Cortex of kidney (tissue), 1 donor: ENCODE measurements at regions not wholly inside any gene's neighbourhood (a gene's known extent, or its start where the extent isn't known, plus 50 kb on each side); places are given as distances from the start of the nearest gene placed in this dataset.

ENCODE experiments used
- DNase-seq: peaks from one replicate; lab custom pipeline; 2025; lab: John Stamatoyannopoulos, UW

- no peak for DNase-seq
Observed at GRCh38 chr6:26216359-26216885, 129.2 kb downstream of the HFE start.

GRCh38 chr6:26216886-26217713 lies 129.9 kb downstream of the HFE start:
- DNase-seq: no peak

GRCh38 chr6:26217714-26218075 lies 130.5 kb downstream of the HFE start:
- DNase-seq: no peak

GRCh38 chr6:26218824-26219223 lies 131.6 kb downstream of the HFE start:
- no peak for DNase-seq

- no peak for DNase-seq
Observed at GRCh38 chr6:26220145-26220970, 133.1 kb downstream of the HFE start.

- DNase-seq: no peak
Observed at GRCh38 chr6:26221186-26221585, 134.0 kb downstream of the HFE start.

GRCh38 chr6:26222571-26222970 lies 135.3 kb downstream of the HFE start:
- DNase-seq: no peak

GRCh38 chr6:26223228-26223627 lies 136.0 kb downstream of the HFE start:
- no peak for DNase-seq

- DNase-seq: no peak
Observed at GRCh38 chr6:26223650-26224546, 136.7 kb downstream of the HFE start.

GRCh38 chr6:26224547-26224912 lies 137.3 kb downstream of the HFE start:
- DNase-seq: no peak

- DNase-seq: no peak
Observed at GRCh38 chr6:26224940-26225847, 138.0 kb downstream of the HFE start.

GRCh38 chr6:26225848-26226578 lies 138.8 kb downstream of the HFE start:
- no peak for DNase-seq

GRCh38 chr6:26226579-26226967 lies 138.4 kb upstream of the BTN3A2 start:
- DNase-seq: no peak

GRCh38 chr6:26230351-26230750 lies 134.6 kb upstream of the BTN3A2 start:
- no peak for DNase-seq

GRCh38 chr6:26231006-26231587 lies 133.9 kb upstream of the BTN3A2 start:
- no peak for DNase-seq

- DNase-seq: no peak
Observed at GRCh38 chr6:26232306-26232939, 132.6 kb upstream of the BTN3A2 start.

- DNase-seq: no peak
Observed at GRCh38 chr6:26232940-26233648, 131.9 kb upstream of the BTN3A2 start.

GRCh38 chr6:26233649-26234420 lies 131.2 kb upstream of the BTN3A2 start:
- no peak for DNase-seq
